GM23338 (cell line): ENCODE measurements at regions not wholly inside any gene's neighbourhood (a gene's known extent, or its start where the extent isn't known, plus 50 kb on each side); places are given as distances from the start of the nearest gene placed in this dataset.

Source experiments
- ATAC-seq: fragments of 200-7000 bp; cut with Tn5 transposase; 3 replicates; pipeline ENCODE4 v1.9.1; 2020
- DNase-seq: peaks from one replicate; pipeline ENCODE4 v3.0.0-alpha.2; 2015; ENCODE audit warnings: low spot score
- H2AFZ ChIP-seq: fragments of 200-600 bp; sonication (generic); 2 replicates; pipeline ENCODE4 v1.8.0; 2016; ENCODE audit warnings: antibody characterized with exemption, mild to moderate bottlenecking, moderate library complexity
- H3F3A ChIP-seq: fragments of 200-600 bp; sonication (generic); replicated peaks from 2 replicates; pipeline ENCODE4 v1.8.0; 2017; ENCODE audit warnings: antibody characterized with exemption, mixed run types, low read depth
- H3K27ac ChIP-seq: fragments of 200-600 bp; sonication (generic); 2 replicates; pipeline ENCODE4 v1.6.1; 2016; ENCODE audit warnings: low read depth
- H3K27me3 ChIP-seq: fragments of 200-600 bp; sonication (generic); 2 replicates; pipeline ENCODE4 v1.8.0; 2016; ENCODE audit warnings: mild to moderate bottlenecking, mixed run types, moderate library complexity; ENCODE audit not compliant: insufficient read depth
- H3K36me3 ChIP-seq: fragments of 200-600 bp; sonication (generic); 2 replicates; pipeline ENCODE4 v1.8.0; 2016; ENCODE audit warnings: mild to moderate bottlenecking; ENCODE audit not compliant: insufficient read depth
- H3K4me1 ChIP-seq: fragments of 200-600 bp; sonication (generic); 2 replicates; pipeline ENCODE4 v1.8.0; 2016; ENCODE audit warnings: mild to moderate bottlenecking, moderate library complexity; ENCODE audit not compliant: insufficient read depth
- H3K4me2 ChIP-seq: fragments of 200-600 bp; sonication (generic); 2 replicates; pipeline ENCODE4 v1.7.1; 2017; ENCODE audit warnings: mixed run types
- H3K4me3 ChIP-seq: fragments of 200-600 bp; sonication (generic); 2 replicates; pipeline ENCODE4 v1.6.1; 2016; ENCODE audit warnings: mixed run types
- H3K79me2 ChIP-seq: fragments of 200-600 bp; sonication (generic); replicated peaks from 2 replicates; pipeline ENCODE4 v1.8.0; 2017; ENCODE audit warnings: mild to moderate bottlenecking; ENCODE audit not compliant: insufficient read depth
- H3K9me2 ChIP-seq: fragments of 200-600 bp; sonication (generic); 2 replicates; pipeline ENCODE4 v1.8.0; 2017; ENCODE audit not compliant: insufficient read depth
- H4K20me1 ChIP-seq: fragments of 200-600 bp; sonication (generic); replicated peaks from 2 replicates; pipeline ENCODE4 v1.8.0; 2017; ENCODE audit warnings: mild to moderate bottlenecking; ENCODE audit not compliant: insufficient read depth
- H3K27ac Mint-ChIP-seq: 2 replicates; pipeline ENCODE4 v1.8.0; 2020; ENCODE audit warnings: inconsistent platforms, mild to moderate bottlenecking, moderate library complexity, mixed read lengths
- H3K27me3 Mint-ChIP-seq: 3 replicates; pipeline ENCODE4 v1.8.0; 2022; ENCODE audit warnings: low read depth, mild to moderate bottlenecking, moderate library complexity, mixed read lengths, inconsistent platforms; ENCODE audit not compliant: insufficient read depth, poor library complexity
- H3K36me3 Mint-ChIP-seq: 3 replicates; pipeline ENCODE4 v1.8.0; 2021; ENCODE audit warnings: low read depth, mild to moderate bottlenecking, inconsistent platforms, moderate library complexity, mixed read lengths
- H3K4me1 Mint-ChIP-seq: 3 replicates; pipeline ENCODE4 v1.8.0; 2020; ENCODE audit warnings: mild to moderate bottlenecking, inconsistent platforms, mixed read lengths
- H3K4me3 Mint-ChIP-seq: 3 replicates; pipeline ENCODE4 v1.8.0; 2021; ENCODE audit warnings: moderate library complexity, mild to moderate bottlenecking, inconsistent platforms, mixed read lengths
- H3K9me3 Mint-ChIP-seq: 3 replicates; pipeline ENCODE4 v1.8.0; 2020; ENCODE audit warnings: moderate library complexity, mild to moderate bottlenecking, inconsistent platforms, mixed read lengths
- JUNB ChIP-seq: IDR thresholded peaks from one replicate; pipeline ENCODE4 v1.6.1; 2016; ENCODE audit warnings: antibody characterized with exemption; ENCODE audit not compliant: unreplicated experiment
- NANOG ChIP-seq: IDR thresholded peaks from 2 replicates; pipeline ENCODE4 v1.6.1; 2016; ENCODE audit warnings: antibody characterized with exemption, borderline replicate concordance
- POLR2AphosphoS5 ChIP-seq: IDR thresholded peaks from 2 replicates; pipeline ENCODE4 v1.6.1; 2016; ENCODE audit warnings: antibody characterized with exemption, low read depth
- ZNF114 ChIP-seq: fragments of 250-450 bp; sonication (Bioruptor Pico); IDR thresholded peaks from 2 replicates; pipeline ENCODE4 v1.5.0; 2020; ENCODE audit warnings: mild to moderate bottlenecking, moderate library complexity
- TF ChIP-seq, protein P1 (sequence below): fragments of 250-450 bp; sonication (Bioruptor Pico); IDR thresholded peaks from 2 replicates; pipeline ENCODE4 v1.5.0; 2020; ENCODE audit warnings: mild to moderate bottlenecking, moderate library complexity
- TF ChIP-seq, protein P2 (sequence below): IDR thresholded peaks from 2 replicates; pipeline ENCODE4 v1.6.1; 2016; ENCODE audit warnings: antibody characterized with exemption
- TF ChIP-seq, protein P3 (sequence below), 2 experiments: fragments of 200-600 bp in 1 of 2; sonication (generic) in 1 of 2; conservative IDR thresholded peaks; 2 replicates each; pipeline versions ENCODE4 v1.5.1 to v1.6.1; 2016 to 2017; ENCODE audit warnings: antibody characterized with exemption in 2 of 2, low read depth in 2 of 2, mild to moderate bottlenecking in 2 of 2, moderate library complexity in 1 of 2

DNA sequence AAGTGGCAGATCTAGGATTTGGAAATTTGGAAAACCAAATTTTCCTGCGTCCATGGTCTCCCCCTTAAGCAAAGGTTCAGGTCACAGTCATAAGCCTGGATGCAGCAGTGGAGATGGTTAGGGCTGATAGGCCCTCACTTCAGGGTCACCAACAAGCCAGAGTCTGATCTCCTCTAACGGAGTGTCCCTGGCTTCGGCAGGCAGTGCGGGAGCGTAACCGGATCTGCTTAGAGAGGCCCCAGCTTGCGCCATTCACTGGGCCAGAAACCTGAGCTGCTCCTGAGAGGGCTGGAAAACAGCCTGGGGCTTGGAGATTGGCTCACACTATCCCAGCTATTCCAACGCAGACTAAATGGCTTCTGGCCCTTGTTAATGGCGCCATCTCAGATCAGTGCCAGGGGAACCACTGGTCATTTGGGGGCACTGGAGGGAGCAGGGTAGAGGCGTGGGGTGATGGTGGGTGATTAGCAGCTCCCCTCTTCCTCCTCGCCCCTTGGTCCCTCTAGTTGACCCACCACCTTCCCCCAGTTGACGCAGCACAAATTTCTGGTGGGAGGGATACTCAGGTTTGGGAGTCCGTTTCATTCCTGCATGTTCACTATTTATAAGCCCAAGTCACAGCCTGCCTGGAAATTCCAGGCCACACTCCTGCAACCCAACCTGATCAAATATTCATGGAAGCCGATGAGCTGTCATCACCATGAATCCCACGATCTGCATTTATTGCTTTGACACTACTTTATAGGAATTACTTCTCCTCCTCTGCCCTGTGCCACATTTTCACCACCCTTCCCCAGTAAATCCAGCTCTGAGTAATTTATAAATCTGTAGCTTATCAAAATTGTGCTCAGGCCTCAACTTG, 134.6 kb upstream of the CPEB4 start:
- Histone ChIP-seq H2AFZ (peak overlapping the region; percentile 91), H3K9me2 (0 out of 2 replicates have a peak, but pooled peaks cover 9% of the 10 kb centered on the region), H3F3A (no peaks in the 10 kb centered on the region), H4K20me1 (no peaks in the 10 kb centered on the region), H3K36me3 (no peaks in the 10 kb centered on the region), H3K4me3 (no peak overlapping the region), H3K27ac (no peak overlapping the region), H3K79me2 (no peaks in the 10 kb centered on the region), H3K4me2 (0 out of 2 replicates have a peak overlapping the region, but pooled peaks have one; percentile 9), H3K4me1 (peaks cover 11% of the 10 kb centered on the region; the same call in 1 of the 2 replicates), H3K27me3 (no peaks in the 10 kb centered on the region)
- H3K36me3 Mint-ChIP-seq: no peaks in the 10 kb centered on the region
- H3K27ac Mint-ChIP-seq: 0 out of 2 replicates have a peak overlapping the region, but pooled peaks have one; percentile 69
- H3K4me3 Mint-ChIP-seq: no peak overlapping the region
- TF ChIP-seq, protein P1, sequence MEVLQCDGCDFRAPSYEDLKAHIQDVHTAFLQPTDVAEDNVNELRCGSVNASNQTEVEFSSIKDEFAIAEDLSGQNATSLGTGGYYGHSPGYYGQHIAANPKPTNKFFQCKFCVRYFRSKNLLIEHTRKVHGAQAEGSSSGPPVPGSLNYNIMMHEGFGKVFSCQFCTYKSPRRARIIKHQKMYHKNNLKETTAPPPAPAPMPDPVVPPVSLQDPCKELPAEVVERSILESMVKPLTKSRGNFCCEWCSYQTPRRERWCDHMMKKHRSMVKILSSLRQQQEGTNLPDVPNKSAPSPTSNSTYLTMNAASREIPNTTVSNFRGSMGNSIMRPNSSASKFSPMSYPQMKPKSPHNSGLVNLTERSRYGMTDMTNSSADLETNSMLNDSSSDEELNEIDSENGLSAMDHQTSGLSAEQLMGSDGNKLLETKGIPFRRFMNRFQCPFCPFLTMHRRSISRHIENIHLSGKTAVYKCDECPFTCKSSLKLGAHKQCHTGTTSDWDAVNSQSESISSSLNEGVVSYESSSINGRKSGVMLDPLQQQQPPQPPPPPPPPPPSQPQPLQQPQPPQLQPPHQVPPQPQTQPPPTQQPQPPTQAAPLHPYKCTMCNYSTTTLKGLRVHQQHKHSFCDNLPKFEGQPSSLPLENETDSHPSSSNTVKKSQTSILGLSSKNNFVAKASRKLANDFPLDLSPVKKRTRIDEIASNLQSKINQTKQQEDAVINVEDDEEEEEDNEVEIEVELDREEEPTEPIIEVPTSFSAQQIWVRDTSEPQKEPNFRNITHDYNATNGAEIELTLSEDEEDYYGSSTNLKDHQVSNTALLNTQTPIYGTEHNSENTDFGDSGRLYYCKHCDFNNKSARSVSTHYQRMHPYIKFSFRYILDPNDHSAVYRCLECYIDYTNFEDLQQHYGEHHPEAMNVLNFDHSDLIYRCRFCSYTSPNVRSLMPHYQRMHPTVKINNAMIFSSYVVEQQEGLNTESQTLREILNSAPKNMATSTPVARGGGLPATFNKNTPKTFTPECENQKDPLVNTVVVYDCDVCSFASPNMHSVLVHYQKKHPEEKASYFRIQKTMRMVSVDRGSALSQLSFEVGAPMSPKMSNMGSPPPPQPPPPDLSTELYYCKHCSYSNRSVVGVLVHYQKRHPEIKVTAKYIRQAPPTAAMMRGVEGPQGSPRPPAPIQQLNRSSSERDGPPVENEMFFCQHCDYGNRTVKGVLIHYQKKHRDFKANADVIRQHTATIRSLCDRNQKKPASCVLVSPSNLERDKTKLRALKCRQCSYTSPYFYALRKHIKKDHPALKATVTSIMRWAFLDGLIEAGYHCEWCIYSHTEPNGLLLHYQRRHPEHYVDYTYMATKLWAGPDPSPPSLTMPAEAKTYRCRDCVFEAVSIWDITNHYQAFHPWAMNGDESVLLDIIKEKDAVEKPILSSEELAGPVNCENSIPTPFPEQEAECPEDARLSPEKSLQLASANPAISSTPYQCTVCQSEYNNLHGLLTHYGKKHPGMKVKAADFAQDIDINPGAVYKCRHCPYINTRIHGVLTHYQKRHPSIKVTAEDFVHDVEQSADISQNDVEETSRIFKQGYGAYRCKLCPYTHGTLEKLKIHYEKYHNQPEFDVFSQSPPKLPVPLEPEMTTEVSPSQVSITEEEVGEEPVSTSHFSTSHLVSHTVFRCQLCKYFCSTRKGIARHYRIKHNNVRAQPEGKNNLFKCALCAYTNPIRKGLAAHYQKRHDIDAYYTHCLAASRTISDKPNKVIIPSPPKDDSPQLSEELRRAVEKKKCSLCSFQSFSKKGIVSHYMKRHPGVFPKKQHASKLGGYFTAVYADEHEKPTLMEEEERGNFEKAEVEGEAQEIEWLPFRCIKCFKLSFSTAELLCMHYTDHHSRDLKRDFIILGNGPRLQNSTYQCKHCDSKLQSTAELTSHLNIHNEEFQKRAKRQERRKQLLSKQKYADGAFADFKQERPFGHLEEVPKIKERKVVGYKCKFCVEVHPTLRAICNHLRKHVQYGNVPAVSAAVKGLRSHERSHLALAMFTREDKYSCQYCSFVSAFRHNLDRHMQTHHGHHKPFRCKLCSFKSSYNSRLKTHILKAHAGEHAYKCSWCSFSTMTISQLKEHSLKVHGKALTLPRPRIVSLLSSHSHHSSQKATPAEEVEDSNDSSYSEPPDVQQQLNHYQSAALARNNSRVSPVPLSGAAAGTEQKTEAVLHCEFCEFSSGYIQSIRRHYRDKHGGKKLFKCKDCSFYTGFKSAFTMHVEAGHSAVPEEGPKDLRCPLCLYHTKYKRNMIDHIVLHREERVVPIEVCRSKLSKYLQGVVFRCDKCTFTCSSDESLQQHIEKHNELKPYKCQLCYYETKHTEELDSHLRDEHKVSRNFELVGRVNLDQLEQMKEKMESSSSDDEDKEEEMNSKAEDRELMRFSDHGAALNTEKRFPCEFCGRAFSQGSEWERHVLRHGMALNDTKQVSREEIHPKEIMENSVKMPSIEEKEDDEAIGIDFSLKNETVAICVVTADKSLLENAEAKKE (CRISPR knock-in tag): no peak
- TF ChIP-seq ZNF114 (CRISPR knock-in tag): 0 out of 2 replicates have a peak, but pooled peaks have one; percentile 44
- DNase-seq (peak; percentile 86), ATAC-seq (peak; percentile 99)
- H3K27me3 Mint-ChIP-seq: peaks cover 4% of the 10 kb centered on the region
- no peaks in the 10 kb centered on the region; the same call in 2 of the 3 replicates for H3K9me3 Mint-ChIP-seq
- peaks cover 16% of the 10 kb centered on the region for H3K4me1 Mint-ChIP-seq

GRCh38 chr5:173755319-173755718, 132.8 kb upstream of the CPEB4 start:
- Histone ChIP-seq H2AFZ (no peak overlapping the region), H3K4me1 (peaks cover 11% of the 10 kb centered on the region; the same call in 1 of the 2 replicates), H3K4me3 (no peak overlapping the region), H3F3A (no peaks in the 10 kb centered on the region), H3K27me3 (no peaks in the 10 kb centered on the region), H3K36me3 (no peaks in the 10 kb centered on the region), H3K4me2 (no peak overlapping the region), H3K9me2 (peaks cover 15% of the 10 kb centered on the region; the same call in 1 of the 2 replicates), H3K79me2 (no peaks in the 10 kb centered on the region), H4K20me1 (no peaks in the 10 kb centered on the region), H3K27ac (no peak overlapping the region)
- H3K4me1 Mint-ChIP-seq: peaks cover 13% of the 10 kb centered on the region
- H3K27ac Mint-ChIP-seq: no peak overlapping the region
- peaks cover 4% of the 10 kb centered on the region for H3K27me3 Mint-ChIP-seq
- DNase-seq (no peak), ATAC-seq (no peak)
- H3K36me3 Mint-ChIP-seq: no peaks in the 10 kb centered on the region
- H3K9me3 Mint-ChIP-seq: no peaks in the 10 kb centered on the region; the same call in 2 of the 3 replicates
- H3K4me3 Mint-ChIP-seq: no peak overlapping the region
- TF ChIP-seq, protein P2, sequence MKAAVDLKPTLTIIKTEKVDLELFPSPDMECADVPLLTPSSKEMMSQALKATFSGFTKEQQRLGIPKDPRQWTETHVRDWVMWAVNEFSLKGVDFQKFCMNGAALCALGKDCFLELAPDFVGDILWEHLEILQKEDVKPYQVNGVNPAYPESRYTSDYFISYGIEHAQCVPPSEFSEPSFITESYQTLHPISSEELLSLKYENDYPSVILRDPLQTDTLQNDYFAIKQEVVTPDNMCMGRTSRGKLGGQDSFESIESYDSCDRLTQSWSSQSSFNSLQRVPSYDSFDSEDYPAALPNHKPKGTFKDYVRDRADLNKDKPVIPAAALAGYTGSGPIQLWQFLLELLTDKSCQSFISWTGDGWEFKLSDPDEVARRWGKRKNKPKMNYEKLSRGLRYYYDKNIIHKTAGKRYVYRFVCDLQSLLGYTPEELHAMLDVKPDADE: no peak
- no peak for TF ChIP-seq NANOG
- no peak for TF ChIP-seq JUNB
- TF ChIP-seq POLR2AphosphoS5: no peak
- TF ChIP-seq, protein P3, sequence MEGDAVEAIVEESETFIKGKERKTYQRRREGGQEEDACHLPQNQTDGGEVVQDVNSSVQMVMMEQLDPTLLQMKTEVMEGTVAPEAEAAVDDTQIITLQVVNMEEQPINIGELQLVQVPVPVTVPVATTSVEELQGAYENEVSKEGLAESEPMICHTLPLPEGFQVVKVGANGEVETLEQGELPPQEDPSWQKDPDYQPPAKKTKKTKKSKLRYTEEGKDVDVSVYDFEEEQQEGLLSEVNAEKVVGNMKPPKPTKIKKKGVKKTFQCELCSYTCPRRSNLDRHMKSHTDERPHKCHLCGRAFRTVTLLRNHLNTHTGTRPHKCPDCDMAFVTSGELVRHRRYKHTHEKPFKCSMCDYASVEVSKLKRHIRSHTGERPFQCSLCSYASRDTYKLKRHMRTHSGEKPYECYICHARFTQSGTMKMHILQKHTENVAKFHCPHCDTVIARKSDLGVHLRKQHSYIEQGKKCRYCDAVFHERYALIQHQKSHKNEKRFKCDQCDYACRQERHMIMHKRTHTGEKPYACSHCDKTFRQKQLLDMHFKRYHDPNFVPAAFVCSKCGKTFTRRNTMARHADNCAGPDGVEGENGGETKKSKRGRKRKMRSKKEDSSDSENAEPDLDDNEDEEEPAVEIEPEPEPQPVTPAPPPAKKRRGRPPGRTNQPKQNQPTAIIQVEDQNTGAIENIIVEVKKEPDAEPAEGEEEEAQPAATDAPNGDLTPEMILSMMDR (conservative IDR thresholded peaks at IDR 0.05; ENCODE audit: low read depth in 2 of 2): no peak
